ENCODE measurements at regions not wholly inside any gene's neighbourhood (a gene's known extent, or its start where the extent isn't known, plus 50 kb on each side); places are given as distances from the start of the nearest gene placed in this dataset.

DNA sequence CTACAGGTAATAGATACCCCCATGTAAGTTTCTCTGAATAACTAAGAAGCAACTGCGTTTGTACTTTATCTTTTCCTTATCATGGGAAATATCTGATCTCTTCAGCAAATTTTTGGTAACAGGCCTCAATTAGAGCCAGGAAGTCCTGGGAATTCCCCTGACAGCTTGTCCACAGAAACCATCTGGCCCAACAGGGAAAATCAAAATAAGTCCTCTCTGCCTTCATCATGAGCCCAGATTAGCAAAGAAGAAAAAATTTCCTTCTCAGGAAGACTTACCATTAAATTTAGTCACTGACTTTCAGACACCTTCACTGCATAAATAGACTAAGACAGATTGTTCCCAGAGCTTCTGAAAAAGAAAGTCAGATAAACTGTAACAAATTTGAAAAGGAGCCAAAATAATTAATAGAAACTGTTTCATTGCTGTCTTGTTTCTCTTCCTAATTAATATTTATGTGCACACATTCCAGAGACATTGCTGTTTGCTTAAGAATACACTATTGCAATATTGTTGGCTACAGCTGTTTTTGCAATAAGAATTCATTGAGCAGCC is 278.1 kb upstream of the FAT3 start:
- DNase-seq, result no peak

DNA sequence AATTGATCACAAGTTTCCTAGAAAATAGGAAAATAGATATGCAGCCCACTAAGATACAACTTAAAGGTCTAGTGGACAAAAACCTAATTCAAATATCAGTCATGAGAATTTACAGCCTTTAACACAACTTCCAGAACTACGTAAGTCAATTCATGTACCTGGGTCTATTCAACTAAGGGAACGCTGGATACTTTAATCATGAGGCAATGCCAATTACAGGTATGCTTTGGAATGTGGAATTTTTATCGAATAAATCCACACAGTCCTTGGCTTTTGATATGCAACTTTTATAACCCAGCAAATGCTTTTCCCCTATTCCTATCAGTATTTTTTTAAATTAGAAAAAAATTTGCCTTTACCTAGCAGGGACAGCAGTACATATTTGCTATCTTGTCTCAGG is 289.5 kb upstream of the FAT3 start:
- DNase-seq, result no peak

DNA sequence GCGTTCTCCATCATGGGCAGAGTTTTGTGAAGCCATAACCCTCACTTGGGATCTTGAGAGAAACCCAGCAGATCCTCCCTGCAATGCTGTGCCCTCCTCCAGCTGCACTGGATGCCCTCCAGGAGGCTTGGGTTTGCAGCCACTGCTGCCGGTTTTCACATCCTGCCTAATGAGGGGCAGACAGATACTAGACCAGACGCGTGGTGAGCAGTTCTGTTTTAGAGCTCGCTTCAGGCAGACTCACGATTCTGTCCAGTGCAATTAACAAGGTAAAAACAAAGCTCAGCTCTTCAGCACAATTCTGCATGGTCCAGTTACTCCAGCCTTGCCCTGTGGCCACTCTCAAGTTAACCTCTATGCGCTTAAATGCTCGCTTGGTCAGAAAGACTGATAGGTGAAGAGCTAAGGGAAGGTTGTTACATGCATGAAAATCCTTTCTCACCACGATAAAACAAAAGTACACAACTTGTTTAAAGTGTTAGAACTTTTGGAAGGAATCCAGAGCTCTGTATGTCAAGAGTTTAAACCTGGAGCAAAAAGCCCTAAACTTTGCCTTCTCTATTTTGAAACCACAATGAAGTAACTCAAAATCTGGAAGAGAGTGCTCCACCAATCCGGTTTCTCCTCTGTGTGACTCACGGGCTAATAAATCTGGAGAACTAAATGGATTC is 292.3 kb upstream of the FAT3 start:
- DNase-seq, result no peak

DNA sequence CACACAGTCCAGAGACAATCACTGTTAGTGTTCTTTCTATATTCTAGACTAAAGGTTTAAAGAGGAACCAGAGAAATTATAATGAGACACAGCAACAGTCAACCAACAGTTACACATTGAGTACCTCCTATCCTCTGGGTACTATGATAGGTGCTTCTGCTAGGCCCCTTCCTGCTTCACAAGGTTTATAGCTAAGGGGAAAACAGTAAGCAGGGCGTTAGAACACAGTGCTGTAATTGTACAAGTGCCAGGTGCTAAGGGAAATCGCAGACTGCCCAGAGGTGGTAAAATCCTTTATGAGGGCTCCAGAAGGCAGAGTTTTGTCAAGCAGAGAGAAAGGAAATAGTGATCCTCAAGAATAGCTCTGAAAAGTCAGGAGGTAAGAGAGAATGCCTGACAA is 297.2 kb upstream of the FAT3 start:
- no peak for DNase-seq

DNA sequence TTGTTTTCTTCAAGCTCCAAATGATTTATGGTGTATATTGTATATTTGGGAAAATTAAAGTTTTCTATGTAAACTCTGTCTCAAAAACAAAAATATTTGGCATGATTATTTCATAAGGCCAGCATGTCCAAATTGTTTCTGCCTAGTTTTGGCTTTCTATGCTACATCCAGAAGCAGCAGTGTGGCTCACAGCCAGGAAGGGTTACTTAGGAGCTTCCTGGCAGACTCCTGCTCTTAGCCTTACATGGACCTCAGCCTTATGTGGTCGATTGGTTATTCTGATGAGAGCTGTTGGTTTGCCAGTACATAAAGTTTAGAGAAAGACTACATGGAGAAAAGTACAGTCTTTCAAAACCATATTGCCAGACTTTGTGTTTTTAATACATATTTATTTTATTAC is 297.7 kb upstream of the FAT3 start:
- DNase-seq, result no peak

DNA sequence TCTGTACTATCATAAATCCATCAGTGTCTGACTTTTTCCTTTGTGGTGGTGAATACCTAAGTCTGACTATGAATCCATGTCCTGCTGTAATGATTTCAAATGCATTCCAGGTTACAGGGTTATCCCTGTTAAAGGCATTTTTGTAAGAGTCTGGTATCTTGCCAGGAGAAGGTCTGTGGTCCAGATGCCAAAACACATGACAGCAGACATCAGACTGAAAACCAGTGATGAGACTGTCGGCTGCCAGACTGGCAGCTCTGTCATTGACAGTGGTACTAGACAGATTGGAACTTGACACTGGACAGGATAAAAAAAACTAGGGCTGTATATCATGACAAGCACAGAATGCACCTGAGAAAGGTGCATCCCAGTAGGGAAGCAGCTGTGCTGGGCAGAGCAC is 301.8 kb upstream of the FAT3 start:
- DNase-seq, result no peak

DNA sequence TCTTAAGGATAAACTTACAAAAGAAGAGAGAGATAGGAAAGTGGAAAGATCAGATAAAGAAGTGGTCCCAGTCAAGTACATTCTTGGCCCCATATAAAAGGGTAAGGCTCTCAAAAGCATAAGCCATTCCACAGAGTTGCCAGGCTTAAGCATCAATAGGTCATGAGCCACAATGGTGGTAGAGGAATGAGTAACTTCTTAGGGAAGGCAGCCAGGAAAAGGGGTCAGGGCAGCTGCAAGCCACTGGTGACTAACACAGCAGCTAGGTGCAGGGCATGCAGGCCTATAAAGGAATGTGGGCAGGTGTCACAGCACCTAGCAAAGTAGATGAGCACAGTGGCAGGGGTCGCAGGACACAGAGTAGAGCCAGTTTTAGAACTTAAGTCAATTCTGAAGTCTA is 302.6 kb upstream of the FAT3 start:
- no peak for DNase-seq

DNA sequence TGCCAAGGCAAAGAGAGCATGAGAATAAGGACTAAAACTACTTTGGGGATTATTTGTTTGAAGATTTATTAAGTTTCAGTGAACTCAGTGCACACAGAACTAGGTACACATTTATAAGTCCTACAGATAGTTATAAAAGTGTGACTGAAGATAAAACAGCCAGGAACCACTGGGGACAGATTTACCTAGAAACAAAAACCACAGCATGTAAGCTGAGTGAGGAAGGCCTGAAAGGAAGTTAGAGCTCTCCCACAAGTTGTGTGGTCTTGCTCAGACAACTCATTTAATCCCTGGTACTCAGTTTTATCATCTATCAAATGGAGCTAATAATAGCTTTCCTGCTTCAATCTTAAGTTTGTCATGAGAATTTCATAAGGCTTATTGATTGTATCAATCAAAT is 311.2 kb upstream of the FAT3 start:
- no peak for DNase-seq

DNA sequence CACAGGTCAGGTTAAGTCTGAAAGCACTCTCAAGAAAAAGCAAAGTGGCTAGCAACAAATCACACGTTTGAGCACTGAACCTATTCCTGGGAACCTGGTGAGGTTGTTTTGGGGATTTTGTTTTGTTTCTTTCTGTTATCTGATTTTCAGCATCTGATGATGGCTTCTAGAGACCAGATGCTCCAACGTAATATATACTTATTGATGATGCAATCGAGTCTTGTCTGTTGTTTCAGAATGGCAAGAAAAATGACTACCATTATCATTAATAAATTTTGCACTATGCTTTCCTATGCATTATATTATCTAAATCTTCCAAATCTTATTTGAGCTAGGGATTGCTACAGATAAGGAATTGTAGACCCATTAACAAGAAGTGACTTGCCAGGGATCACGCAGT is 312.3 kb upstream of the FAT3 start:
- DNase-seq, result no peak

DNA sequence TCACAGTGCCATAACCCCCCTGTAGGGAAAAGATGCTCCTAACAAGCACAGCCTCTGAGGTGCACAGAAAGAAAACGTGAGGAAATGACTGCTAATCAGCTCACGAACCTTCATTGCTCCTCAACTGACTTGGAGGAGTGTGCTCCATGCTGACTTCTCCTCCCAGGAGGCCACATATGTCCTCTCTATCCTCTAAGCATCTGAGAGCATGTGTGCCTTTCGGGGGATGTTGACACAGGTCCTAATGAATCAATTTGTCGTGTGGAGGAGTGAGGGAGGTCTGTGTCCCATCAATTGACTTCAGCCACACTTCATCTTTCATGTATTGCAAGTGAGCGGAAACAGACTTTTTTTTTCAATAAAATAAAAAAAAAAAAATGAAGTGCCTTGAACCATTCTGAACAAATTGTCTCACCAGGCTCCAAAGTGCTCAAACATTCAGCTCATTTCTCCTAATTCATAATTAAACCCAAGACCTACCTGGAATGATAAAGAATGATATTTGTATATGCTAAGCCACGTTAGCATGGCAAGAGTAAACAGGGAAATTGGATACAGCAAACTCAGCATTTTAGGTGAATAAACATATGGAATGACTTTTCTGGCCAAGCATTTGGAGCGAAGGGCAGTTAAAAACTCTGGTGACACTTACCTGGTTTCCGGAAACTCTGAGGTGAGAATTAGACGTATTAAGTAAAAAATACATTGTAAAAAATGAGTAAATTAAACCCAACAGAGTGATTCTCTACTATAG is 317.6 kb upstream of the FAT3 start:
- no peak for DNase-seq

DNA sequence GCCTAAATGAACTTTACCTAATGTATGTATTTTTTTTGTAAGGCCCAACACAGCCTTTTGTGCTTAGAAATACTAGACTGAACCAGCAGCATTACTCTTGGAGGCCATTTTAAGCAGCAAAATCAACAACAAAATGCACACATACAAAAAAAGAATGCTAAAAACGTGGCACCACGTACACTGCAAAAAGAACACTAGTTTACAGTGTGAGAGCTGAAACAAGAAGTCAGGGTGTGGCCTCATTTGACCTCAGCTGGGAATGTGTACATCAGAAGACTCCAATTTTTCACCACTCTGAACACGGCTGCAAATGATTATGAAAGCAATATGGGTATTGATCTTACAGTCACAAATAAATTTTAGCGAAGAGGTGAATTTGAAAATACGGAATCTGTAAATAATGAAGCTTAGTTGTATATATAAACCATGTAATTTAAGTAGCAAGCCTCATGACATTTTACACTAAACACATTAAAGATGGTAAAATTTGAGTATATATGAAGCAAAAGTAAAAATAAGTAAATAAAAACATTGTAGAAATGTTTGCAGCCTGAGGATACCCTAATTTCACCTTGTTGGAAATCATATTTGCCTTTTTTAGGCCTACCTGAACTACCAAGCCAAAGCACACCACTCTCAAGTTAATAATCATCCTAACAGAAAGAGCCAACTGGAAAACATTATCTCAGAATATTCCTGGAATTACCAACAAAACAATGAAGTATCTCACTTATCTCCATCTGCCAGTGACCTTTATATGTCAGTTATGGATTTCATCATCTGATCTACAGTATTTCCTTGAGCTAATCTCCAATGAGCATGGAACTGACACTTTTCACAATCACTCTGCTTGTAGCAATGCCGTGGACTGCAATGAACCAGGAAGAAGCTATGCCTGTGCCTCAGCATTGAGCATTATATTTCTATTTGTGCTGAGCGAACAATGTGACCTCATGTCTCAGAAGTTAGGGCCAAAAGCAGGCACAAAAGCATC is 319.5 kb upstream of the FAT3 start:
- no peak for DNase-seq

DNA sequence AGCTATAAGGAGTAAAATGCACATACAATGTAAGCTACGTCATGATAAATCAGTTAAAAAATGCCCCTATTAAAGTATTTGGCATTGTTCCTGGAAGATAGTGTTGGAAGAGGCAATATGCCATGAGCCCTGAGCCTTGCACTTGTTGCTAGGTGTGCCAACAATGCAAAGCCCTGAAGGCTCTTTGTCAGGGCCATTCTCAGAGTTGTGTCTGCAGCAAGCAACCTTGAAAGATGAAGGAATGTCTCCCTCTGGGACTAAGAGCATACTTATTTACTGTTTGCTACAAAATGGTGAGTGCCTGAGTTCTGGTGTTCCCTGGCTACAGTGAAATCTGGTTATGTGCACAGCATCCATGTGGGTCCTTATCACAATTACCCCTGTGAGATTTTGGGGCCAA is 322.3 kb upstream of the FAT3 start:
- DNase-seq, result no peak

DNA sequence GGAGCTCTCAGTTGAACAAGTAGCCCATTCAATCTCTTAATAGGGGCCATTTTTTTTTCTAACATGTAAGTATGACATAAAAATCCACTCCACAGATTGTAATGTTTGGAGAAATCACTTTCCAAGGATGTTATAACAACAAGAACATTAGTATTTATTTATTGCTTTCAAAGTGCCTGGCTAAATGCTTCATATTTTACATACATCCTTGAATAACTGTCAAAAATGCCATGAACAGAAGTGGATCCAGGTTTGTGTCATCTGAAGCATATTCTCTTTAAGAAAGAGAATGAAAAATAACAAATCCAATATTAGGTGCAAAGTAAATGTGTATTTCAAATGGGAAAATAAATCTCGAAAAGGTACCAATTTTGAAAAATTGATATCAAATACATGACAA is 344.0 kb upstream of the FAT3 start:
- no peak for DNase-seq

DNA sequence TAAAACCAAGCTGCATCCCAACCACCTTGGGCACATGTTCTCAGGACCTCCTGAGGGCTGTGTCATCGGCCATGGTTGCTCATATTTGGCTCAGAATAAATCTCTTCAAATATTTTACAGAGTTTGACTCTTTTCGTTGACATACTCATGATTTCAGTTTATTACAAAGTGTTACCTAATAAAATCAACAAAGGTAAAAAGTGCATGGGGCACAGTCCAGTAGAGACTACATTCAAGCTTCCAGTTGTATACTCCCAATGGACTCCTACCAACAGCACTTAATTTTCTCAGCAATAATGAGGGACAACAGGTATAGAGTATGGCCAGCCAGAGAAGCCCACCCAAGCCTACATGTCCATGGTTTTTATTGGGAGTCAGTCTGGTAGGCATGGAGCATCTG is 347.9 kb upstream of the FAT3 start:
- DNase-seq, result no peak

DNA sequence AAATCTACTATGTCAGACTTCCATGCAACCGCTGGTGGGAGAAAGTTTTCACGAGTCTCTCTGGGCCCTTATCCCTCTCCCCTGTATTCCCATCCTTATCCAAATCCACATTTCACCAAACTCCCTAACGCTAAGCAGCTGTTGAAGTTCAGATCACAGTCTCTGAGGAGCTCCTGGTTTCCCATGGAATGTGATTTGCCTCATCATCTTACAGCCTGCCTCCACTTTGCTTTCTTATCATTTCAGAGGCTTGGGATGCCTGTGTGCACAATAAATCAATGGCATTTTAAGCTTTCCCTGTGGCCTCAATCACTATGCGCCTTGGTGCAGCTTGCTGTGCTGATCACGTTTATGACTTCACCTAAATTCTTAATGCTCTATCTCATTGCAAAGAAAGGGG is 352.4 kb upstream of the FAT3 start:
- no peak for DNase-seq

DNA sequence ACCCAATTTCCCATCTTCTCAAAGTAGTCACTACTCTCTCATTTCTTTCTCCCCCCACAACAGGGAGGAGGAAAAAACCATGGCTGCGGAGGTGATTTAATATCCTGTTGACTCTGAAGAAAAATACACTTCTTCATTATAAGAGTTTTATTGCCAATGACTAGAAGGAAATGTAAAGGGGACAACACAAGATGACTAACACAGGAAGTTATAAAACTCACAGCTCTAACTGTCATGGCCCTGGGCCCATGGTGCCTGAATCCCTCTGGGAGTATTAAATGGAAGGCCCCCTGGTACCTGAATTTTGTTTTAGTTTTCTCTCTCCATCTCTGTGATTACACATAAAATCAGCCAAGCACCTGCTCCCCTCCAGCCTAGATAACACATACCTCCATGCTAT is 352.8 kb upstream of the FAT3 start:
- DNase-seq, result no peak

DNA sequence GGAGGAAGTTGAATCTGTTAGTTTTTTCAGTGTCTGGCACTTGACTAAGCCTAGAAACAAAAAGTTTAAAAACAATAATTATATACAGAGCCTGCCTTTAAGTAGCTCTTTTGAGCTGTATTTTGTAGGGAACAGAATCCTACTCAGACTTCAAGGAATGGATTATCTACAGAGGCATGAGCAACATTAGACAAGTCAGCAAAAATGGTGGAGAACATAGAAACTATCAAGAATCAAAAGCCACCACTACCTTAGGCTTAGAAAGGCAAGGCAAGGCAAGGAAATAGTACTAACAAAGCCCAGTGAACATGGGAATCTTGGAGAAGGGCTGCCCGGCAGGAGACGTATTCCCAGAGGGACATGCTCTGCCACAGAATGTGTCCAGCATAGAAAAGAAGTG is 353.6 kb upstream of the FAT3 start:
- no peak for DNase-seq

DNA sequence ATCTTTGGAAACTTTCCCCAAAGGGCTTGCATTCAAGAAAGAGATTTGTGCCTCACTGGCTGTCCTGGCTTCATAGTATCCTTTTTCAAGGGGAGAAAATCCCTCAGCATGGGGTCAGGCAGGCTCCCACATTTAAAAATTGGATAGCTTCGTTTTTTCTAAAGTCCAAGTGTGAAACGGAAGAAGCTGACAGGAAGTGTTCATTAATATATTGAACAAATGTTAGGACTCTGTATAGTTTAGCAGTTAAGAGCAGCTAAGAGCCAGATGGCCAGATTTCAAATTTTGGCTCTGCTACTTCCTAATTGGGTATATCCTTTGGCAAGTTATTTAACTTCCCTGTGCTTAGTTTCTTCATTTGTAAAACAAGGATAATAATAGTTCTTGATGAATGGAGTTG is 354.9 kb upstream of the FAT3 start:
- DNase-seq, result no peak

DNA sequence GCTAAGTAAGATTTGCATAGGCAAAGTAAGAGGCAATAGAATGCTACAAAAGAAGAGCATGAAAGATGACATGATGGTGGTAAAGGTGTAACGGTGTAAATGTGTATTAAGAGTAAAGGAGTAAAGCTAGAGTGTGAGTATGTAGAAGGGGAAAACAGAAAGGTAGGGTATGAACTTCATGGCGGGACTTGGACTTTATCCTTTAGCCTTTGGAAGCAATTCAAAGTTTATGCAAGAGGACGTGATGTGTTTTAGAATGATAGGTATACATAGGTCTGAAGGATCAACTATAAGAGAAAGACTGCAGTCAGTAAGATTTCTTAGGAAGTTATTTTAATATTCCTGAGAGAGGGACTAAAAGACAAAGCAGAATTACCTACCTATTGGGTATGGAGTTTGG is 358.0 kb upstream of the FAT3 start:
- DNase-seq, result no peak

DNA sequence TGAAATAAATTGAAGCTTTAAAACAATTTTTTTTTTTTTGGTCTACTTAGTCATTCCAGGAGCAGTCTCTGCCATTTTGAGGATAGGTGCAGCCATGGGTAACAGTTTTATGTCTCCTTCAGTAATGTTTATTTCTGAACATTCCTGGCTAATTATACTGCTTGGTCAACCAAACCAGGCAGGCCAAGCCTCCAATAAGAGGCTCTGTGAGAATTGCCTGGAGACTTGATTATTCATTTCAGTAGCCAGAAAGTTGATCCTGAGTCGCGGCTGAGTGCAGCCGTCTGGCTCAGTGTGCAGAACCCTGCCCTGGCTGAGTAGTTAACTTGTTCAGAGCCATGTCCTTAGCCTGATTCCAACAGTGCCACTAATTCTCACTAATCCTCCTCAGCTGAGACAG is 364.0 kb upstream of the FAT3 start:
- DNase-seq, result no peak

DNA sequence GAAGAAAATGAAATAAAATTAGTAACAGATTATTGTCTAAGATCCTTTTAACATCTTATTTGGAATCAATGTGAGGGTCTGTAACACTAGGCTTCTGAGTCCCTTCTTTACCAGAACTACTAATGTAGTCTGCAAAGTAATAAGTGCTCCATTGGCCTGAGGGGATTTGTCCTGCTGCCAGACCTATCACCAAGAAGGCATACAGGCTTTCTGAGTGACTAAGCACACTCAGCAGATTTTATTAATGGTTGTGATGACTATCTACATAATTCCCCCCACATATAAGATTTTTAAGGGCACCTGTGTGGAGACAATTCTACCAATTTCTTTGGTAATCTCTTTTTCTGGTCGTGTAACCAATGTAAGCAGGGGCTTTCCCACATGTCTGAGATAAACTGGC is 365.0 kb upstream of the FAT3 start:
- no peak for DNase-seq

DNA sequence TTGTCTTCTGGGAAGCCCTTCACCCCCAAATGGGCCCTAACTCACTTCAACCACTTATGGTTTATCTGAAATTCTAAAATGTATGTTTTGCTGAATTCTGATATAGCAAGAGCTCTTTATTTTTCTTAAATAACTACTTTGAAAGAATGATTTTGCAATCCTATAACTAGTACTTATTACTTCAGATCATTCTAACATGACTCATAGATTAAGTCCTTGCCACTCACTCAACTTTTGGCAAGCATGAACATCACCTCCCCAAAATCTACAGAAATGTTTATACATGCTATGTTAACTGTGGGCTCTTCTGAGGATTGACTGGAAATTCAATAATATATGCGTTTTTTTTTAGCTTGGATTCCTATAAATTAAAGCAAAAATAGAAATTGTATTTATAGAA is 367.4 kb upstream of the FAT3 start:
- no peak for DNase-seq

DNA sequence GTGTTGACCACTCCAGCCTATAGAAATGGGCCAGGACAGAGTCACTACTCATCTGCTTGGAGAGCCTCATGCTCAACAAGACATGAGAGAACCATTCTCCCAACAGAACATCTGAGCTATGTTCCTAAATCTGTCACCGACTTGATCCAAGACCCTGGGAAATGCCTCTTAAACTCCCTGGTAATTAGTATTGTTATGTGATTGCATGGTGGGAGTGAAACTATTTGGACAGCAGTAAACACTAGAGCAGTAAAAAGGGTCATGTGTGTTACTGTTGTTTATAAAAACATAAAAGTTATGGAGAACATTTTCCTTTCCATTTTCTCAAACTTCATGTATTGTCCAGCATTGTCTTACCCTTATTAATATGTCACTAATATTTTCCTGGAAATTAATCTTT is 369.8 kb upstream of the FAT3 start:
- no peak for DNase-seq

DNA sequence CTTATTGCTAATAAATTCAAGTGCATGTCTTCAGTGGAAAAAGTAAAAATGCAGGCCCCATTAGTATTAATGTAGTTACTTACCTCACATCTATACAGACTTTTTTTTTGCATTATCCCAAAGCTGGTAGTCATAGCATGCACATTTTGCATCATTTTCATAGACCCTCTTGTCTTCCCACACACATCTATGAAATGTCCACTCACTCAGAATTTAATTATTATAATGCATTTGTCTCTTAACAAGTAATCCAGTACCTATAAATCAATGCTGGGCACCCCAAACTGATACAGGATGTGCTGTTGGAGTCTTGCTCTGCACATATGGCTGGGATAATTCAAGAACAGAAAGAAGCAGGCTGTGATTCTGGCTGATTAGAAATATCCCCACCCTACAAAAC is 370.4 kb upstream of the FAT3 start:
- DNase-seq, result no peak
